Anterior cingulate cortex (tissue), 58 donors: ENCODE measurements at regions not wholly inside any gene's neighbourhood (a gene's known extent, or its start where the extent isn't known, plus 50 kb on each side); places are given as distances from the start of the nearest gene placed in this dataset.
"Not testable (repeated sequence)": the region's sequence is repeated elsewhere in the genome, so short reads cannot be mapped to it uniquely, and the experiment has no call there.

Source experiments
- DNase-seq, 58 donors: peaks; one replicate each; lab custom pipeline; 2025; lab: John Stamatoyannopoulos, UW

- DNase-seq, result no peak
These were observed 132.6 kb upstream of the PDE4D start for GRCh38 chr5:60026161-60026560.

- no peak for DNase-seq
These were observed 130.6 kb upstream of the PDE4D start for GRCh38 chr5:60024104-60024503.

GRCh38 chr5:60023255-60023654 lies 129.7 kb upstream of the PDE4D start:
- DNase-seq, result no peak

- DNase-seq, result no peak
These were observed 126.9 kb upstream of the PDE4D start for GRCh38 chr5:60020457-60020856.

- DNase-seq, result not testable (repeated sequence)
These were observed 125.4 kb upstream of the PDE4D start for GRCh38 chr5:60018960-60019359.

DNA sequence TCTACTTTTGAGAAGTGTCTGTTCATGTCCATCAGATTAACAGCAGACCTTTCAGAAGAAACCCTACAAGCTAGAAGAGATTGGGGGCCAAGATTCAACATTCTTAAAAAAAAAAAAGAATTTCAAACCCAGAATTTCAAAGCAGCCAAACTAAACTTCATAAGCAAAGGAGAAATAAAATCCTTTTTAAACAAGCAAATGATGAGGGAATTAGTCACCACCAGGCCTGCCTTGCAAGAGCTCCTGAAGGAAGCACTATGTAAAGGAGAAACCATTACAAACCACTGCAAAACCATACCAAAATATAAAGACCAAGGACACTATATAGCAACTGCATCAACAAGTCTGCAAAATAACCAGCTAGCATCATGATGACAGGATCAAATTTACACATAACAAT lies 124.6 kb upstream of the PDE4D start:
- DNase-seq, result no peak

DNA sequence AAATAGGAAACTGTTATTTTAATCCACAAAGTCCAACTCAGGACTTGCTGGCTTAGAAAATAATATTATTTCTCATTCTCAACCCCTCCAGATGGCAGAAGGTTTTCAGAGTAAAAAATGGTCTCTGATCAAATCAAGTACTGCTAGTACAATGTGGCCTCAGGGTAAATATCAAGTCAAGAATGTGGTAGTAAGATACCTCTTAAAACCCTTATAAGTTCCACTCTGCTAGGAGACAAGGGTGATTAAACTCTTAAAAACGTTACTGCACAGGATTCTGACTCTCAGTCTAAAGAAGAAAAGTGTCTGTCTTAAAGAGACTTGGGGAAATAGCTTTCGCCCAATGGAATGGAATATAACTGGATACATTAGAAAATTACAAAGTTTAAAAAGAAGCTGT lies 120.8 kb upstream of the PDE4D start:
- DNase-seq, result no peak

GRCh38 chr5:60010853-60011252 lies 117.3 kb upstream of the PDE4D start:
- DNase-seq, result no peak

- no peak for DNase-seq
These were observed 116.8 kb upstream of the PDE4D start for GRCh38 chr5:60010328-60010727.

DNA sequence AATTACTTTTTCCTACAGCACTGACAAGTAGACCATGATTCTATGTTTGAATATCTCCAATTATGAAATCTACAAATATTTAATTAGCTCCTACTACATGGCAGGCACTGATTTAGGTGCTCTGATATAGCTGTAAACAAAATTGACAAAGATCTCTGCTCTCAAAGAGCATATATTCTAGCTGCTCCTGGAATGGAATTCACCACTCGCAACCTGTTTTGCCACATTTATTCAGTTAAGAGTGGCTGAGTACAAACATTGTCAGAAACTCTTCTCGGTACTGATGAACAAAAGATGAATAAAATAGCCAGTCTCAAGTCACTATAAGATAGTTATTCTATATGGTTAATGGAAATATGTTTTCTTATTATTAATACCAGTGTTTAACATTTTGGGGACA lies 114.2 kb upstream of the PDE4D start:
- DNase-seq, result no peak

GRCh38 chr5:59999056-59999455 lies 105.5 kb upstream of the PDE4D start:
- DNase-seq, result no peak

DNA sequence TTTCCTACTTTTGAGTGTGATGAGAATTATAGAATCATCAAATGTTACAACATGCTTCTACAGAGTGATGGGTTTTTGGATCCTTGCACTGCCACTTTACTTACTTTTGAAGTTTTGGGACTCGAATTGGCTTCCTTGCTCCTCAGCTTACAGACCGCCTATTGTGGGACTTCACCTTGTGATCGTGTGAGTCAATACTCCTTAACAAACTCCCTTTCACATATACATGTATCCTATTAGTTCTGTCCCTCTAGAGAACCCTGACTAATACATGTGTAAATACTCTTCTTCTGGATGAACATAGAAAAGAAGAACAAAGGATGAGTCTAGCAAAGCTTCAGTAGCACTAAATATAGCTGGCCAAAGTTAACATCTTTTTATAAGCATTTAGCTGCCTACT lies 98.7 kb upstream of the PDE4D start:
- DNase-seq, result no peak

GRCh38 chr5:59988396-59988795 lies 94.9 kb upstream of the PDE4D start:
- no peak for DNase-seq

GRCh38 chr5:59976342-59976741 lies 82.8 kb upstream of the PDE4D start:
- no peak for DNase-seq

DNA sequence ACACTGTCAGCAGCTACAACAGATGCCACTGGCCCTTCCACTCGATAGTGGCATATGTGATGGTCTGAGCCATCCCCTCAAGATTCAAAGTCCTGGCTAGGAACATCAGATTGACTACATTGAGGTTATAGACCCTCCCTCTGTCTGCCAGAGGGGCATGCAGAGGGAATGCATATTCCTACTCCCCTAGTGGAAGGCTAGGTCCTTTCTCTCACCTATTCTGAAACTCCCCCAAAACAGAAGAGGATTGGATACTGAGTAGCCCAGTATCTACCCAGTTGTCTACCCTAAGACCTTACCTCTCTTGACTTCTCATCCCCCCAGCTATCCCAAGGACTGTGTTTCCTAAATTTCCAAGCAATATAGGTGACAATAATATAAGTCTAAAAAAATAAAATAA lies 78.5 kb upstream of the PDE4D start:
- DNase-seq, result no peak

DNA sequence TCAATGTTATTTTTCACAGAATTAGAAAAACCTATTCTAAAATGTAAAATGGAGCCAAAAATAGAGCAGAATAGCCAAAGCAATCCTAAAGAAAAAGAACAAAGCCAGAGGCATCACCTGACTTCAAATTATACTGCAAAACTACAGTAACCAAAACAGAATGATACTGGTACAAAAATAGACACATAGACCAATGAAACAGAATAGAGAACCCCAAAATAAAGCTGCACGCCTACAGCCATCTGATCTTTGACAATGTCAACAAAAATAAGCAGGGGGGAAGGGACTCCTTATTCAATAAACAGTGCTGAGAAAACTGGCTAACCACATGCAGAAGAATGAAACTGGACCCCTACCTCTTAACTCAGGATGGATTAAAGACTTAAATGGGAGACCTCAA lies 65.8 kb upstream of the PDE4D start:
- DNase-seq, result no peak

- DNase-seq, result no peak
These were observed 62.7 kb upstream of the PDE4D start for GRCh38 chr5:59956130-59956783.

DNA sequence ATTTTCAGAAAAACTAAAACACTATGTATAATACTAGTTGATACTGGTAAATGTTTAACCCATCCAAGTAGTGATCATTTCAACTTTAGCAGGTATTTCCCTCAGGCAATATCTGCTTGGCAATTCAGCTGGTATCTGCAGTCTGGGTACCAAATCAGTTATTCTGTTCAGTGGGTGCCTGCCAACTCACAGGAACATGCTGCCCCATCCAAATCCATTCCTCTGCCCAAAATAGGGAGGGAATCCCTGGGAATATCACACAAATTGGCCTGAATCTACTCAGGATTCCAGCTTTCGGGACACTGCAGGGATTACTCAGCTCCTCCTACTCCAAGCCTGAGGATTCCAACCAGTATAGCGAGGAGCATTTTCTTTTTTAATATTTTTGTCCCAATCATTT lies 61.7 kb upstream of the PDE4D start:
- peak in 8 of 58 donors; percentile 1 to 14 (median 3) for DNase-seq

DNA sequence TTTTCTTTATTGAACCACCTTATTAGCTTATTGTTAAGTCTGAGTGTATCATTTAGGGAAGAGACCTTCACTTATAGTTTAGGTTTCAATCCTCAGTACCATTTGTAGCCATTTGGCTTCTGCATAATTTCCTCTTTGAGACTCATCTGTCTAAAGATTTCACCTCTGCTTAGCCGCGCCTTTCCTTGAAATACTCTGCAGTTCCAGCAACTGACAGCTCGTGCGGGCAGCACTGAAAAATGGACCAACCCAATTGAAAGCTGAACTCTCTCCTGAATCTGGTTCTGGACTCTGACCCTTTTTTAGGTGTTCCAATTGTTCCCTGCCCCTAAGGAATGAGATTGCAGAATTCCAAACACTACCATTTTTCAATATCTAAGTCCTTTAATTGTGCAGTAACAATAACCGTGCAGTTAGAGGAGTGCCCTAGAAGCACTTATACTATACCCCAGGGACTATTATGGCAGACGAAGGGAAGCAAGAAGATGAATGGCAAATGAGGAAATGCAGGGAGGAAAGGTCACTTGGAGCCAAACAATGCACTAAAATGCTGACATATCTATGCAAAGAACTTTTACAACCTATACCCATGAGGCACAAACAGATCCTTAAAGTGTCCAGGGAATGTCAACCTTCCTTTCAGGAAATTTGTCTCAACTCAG lies 50.1 kb upstream of the PDE4D start:
- DNase-seq, result no peak
